WI38 (cell line): ENCODE measurements at regions not wholly inside any gene's neighbourhood (a gene's known extent, or its start where the extent isn't known, plus 50 kb on each side); places are given as distances from the start of the nearest gene placed in this dataset.
"Not testable (repeated sequence)": the region's sequence is repeated elsewhere in the genome, so short reads cannot be mapped to it uniquely, and the experiment has no call there.

Experiments used
- H3K4me3 ChIP-seq: 2 replicates; pipeline ENCODE4 v1.5.1; 2011; ENCODE audit warnings: low read depth, mild to moderate bottlenecking, control low read depth, low read length
- CTCF ChIP-seq: IDR thresholded peaks from 2 replicates; pipeline ENCODE4 v1.5.1; 2012; ENCODE audit warnings: low read depth, mild to moderate bottlenecking, control low read depth, low read length

- no peak for TF ChIP-seq CTCF
- no peak overlapping the region for H3K4me3 ChIP-seq
These were observed 1025.5 kb downstream of the RPA4 start for GRCh38 chrX:97909245-97909644.

DNA sequence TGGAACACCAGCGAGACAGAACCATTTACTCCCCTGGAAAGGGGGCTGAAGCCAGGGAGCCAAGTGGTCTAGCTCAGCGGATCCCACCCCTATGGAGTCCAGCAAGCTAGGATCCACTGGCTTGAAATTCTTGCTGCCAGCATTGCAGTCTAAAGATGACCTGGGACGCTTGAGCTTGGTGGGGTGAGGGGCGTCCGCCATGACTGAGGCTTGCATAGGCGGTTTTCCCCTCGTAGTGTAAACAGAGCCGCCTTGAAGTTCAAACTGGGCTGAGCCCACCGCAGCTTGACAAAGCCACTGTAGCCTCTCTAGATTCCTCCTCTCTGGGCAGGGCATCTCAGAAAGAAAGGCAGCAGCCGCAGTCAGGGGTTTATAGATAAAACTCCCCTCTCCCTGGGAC lies 1031.7 kb downstream of the RPA4 start:
- H3K4me3 ChIP-seq: not testable (repeated sequence)

GRCh38 chrX:97921223-97921622 lies 1037.5 kb downstream of the RPA4 start:
- H3K4me3 ChIP-seq: not testable (repeated sequence)

DNA sequence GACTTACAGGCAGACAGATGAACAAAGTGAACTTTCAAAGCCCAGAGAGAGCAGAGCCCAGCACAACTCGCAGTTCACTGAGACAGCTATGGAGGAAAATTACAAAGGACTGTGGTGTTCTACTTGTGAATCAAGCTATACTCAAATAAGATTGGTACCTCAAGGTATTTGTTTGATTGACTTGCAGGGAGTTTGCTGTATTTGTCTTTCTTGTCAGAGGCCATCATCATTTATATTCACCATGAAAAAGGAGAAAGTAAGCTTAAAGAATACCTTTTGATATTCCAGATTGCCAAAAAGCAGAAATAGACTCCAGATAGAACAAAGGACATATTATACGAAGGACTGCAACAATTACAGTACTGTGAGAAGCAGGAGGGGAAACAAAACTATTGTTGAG lies 1047.9 kb downstream of the RPA4 start:
- H3K4me3 ChIP-seq: no peak overlapping the region

GRCh38 chrX:97936296-97936695 lies 1052.6 kb downstream of the RPA4 start:
- no peak for TF ChIP-seq CTCF
- H3K4me3 ChIP-seq: no peak overlapping the region

More for the DNA sequence above, 1047.9 kb downstream of the RPA4 start:
- TF ChIP-seq CTCF: no peak

- no peak overlapping the region for H3K4me3 ChIP-seq
- no peak for TF ChIP-seq CTCF
These were observed 1055.0 kb downstream of the RPA4 start for GRCh38 chrX:97938706-97939105.

GRCh38 chrX:97968376-97969163 lies 1084.9 kb downstream of the RPA4 start:
- no peak overlapping the region for H3K4me3 ChIP-seq
- TF ChIP-seq CTCF: no peak

GRCh38 chrX:97984641-97985040 lies 1100.9 kb downstream of the RPA4 start:
- H3K4me3 ChIP-seq: no peak overlapping the region
- no peak for TF ChIP-seq CTCF
